H1 (cell line): ENCODE measurements at regions not wholly inside any gene's neighbourhood (a gene's known extent, or its start where the extent isn't known, plus 50 kb on each side); places are given as distances from the start of the nearest gene placed in this dataset.

Experiments used
- CTCF ChIA-PET: fragments of 300-600 bp; sonication (Branson Sonifier 250); formaldehyde crosslinking; loops from one replicate; lab custom pipeline; 2021; ENCODE audit not compliant: partially characterized antibody; lab: Charles Lee
- POLR2A ChIA-PET: fragments of 300-600 bp; sonication (Branson Sonifier 250); formaldehyde crosslinking; loops from one replicate; lab custom pipeline; 2021; ENCODE audit warnings: inconsistent platforms; ENCODE audit not compliant: partially characterized antibody; lab: Charles Lee
- DNase-seq, 2 experiments: peaks; one replicate each; pipeline versions ENCODE4 v3.0.0 to v3.0.0-alpha.2; 2010 to 2022; ENCODE audit warnings: low spot score in 2 of 2, low read depth in 1 of 2, mixed read lengths in 1 of 2
- FAIRE-seq: peaks from 2 replicates; lab custom pipeline; 2011; peaks lifted over from hg19 to GRCh38; lab: Jason Lieb, UNC
- H2AFZ ChIP-seq: 2 replicates; pipeline ENCODE4 v1.8.1; 2012; ENCODE audit warnings: low read length, inconsistent platforms
- H2AK5ac ChIP-seq: 2 replicates; pipeline ENCODE4 v1.6.1; 2013; ENCODE audit warnings: low read depth, low read length
- H2BK120ac ChIP-seq: replicated peaks from 2 replicates; pipeline ENCODE3; 2013; ENCODE audit warnings: low read depth, low read length, inconsistent platforms
- H2BK12ac ChIP-seq: 2 replicates; pipeline ENCODE4 v1.6.1; 2013; ENCODE audit warnings: low read depth, low read length
- H2BK15ac ChIP-seq: 2 replicates; pipeline ENCODE4 v1.6.1; 2013; ENCODE audit warnings: low read length
- H2BK20ac ChIP-seq: 2 replicates; pipeline ENCODE4 v1.6.1; 2013; ENCODE audit warnings: low read length
- H2BK5ac ChIP-seq: 2 replicates; pipeline ENCODE4 v1.6.1; 2013; ENCODE audit warnings: low read depth, low read length
- H3K14ac ChIP-seq: 2 replicates; pipeline ENCODE4 v1.6.1; 2013; ENCODE audit warnings: inconsistent platforms; ENCODE audit not compliant: insufficient read length
- H3K18ac ChIP-seq: 2 replicates; pipeline ENCODE4 v1.6.1; 2013; ENCODE audit warnings: low read length; ENCODE audit errors: extremely low read depth
- H3K23ac ChIP-seq: 2 replicates; pipeline ENCODE4 v1.6.1; 2013; ENCODE audit warnings: inconsistent platforms; ENCODE audit not compliant: insufficient read length
- H3K23me2 ChIP-seq: 2 replicates; pipeline ENCODE4 v1.6.1; 2013; ENCODE audit warnings: low read depth, low read length
- H3K27ac ChIP-seq: 2 replicates; pipeline ENCODE4 v1.6.1; 2011; ENCODE audit warnings: low read depth, low read length, inconsistent platforms
- H3K27me3 ChIP-seq, 4 experiments: replicated peaks in 1 of 4; 1 replicate in 1 of 4; 2 replicates in 3 of 4; pipeline versions ENCODE4 v1.6.1 to v1.8.1; 2011 to 2013; ENCODE audit warnings: low read length in 3 of 4, mild to moderate bottlenecking in 3 of 4, inconsistent platforms in 2 of 4, mixed read lengths in 2 of 4, moderate library complexity in 1 of 4; ENCODE audit not compliant: control insufficient read depth in 3 of 4, insufficient read depth in 3 of 4; ENCODE audit errors: extremely low read depth in 1 of 4
- H3K36me3 ChIP-seq, 4 experiments: 2 replicates each; pipeline versions ENCODE4 v1.6.1 to v1.8.1; 2011 to 2013; ENCODE audit warnings: mild to moderate bottlenecking in 4 of 4, low read length in 3 of 4, moderate library complexity in 2 of 4, control low read depth in 1 of 4, inconsistent platforms in 1 of 4; ENCODE audit not compliant: insufficient read depth in 4 of 4, control insufficient read depth in 2 of 4
- H3K4ac ChIP-seq: replicated peaks from 2 replicates; pipeline ENCODE3; 2013; ENCODE audit warnings: low read length, low read depth, mixed read lengths, inconsistent platforms; ENCODE audit not compliant: insufficient read length
- H3K4me1 ChIP-seq, 4 experiments: replicated peaks in 1 of 4; 1 replicate in 1 of 4; 2 replicates in 3 of 4; pipeline versions ENCODE4 v1.6.1 to v1.8.1; 2011 to 2013; ENCODE audit warnings: low read length in 3 of 4, inconsistent platforms in 2 of 4, mixed read lengths in 1 of 4; ENCODE audit not compliant: insufficient read depth in 4 of 4, control insufficient read depth in 3 of 4
- H3K4me2 ChIP-seq, 2 experiments: 2 replicates each; pipeline versions ENCODE4 v1.6.1 to v1.8.1; 2011 to 2013; ENCODE audit warnings: low read depth in 2 of 2, low read length in 2 of 2, control low read depth in 1 of 2, inconsistent platforms in 1 of 2, mild to moderate bottlenecking in 1 of 2; ENCODE audit not compliant: insufficient read depth in 1 of 2
- H3K4me3 ChIP-seq, 4 experiments: fragments of 200-600, 300-600 bp in 1 of 4; sonication (generic), shearing (Covaris generic), sonication (Bioruptor Twin) in 1 of 4; 2 replicates each; pipeline versions ENCODE4 v1.5.1 to v1.8.1; 2011 to 2016; ENCODE audit warnings: low read length in 4 of 4, low read depth in 3 of 4, control low read depth in 2 of 4, inconsistent platforms in 2 of 4, mild to moderate bottlenecking in 2 of 4, mixed read lengths in 1 of 4, moderate library complexity in 1 of 4; ENCODE audit not compliant: insufficient read depth in 2 of 4; ENCODE audit errors: extremely low read depth in 1 of 4
- H3K56ac ChIP-seq: replicated peaks from 2 replicates; pipeline ENCODE3; 2013; ENCODE audit warnings: low read depth, mild to moderate bottlenecking, mixed read lengths, low read length, inconsistent platforms; ENCODE audit not compliant: insufficient read length
- H3K79me1 ChIP-seq: 2 replicates; pipeline ENCODE4 v1.6.1; 2013; ENCODE audit warnings: low read depth, low read length, control low read depth
- H3K79me2 ChIP-seq, 2 experiments: 2 replicates each; pipeline versions ENCODE4 v1.6.1 to v1.8.1; 2012 to 2013; ENCODE audit warnings: low read length in 2 of 2, mild to moderate bottlenecking in 2 of 2, inconsistent platforms in 1 of 2; ENCODE audit not compliant: insufficient read depth in 2 of 2, control insufficient read depth in 1 of 2
- H3K9ac ChIP-seq, 4 experiments: replicated peaks in 1 of 4; 1 replicate in 1 of 4; 2 replicates in 3 of 4; pipeline versions ENCODE4 v1.6.1 to v1.8.1; 2011 to 2013; ENCODE audit warnings: low read depth in 3 of 4, low read length in 3 of 4, control low read depth in 2 of 4, mild to moderate bottlenecking in 2 of 4, moderate library complexity in 2 of 4, inconsistent platforms in 1 of 4; ENCODE audit errors: extremely low read depth in 1 of 4
- H3K9me3 ChIP-seq, 2 experiments: 2 replicates each; pipeline versions ENCODE4 v1.6.1 to v1.8.1; 2012 to 2013; ENCODE audit warnings: mild to moderate bottlenecking in 2 of 2, moderate library complexity in 2 of 2, control low read depth in 1 of 2, inconsistent platforms in 1 of 2, low read depth in 1 of 2, low read length in 1 of 2, mixed read lengths in 1 of 2; ENCODE audit not compliant: insufficient read depth in 2 of 2
- H4K20me1 ChIP-seq, 2 experiments: replicated peaks in 1 of 2; 2 replicates each; pipeline versions ENCODE3 to v1.8.1; 2011 to 2013; ENCODE audit warnings: inconsistent platforms in 2 of 2, low read length in 2 of 2, mild to moderate bottlenecking in 1 of 2; ENCODE audit not compliant: insufficient read depth in 2 of 2, control insufficient read depth in 1 of 2
- H4K5ac ChIP-seq: 2 replicates; pipeline ENCODE4 v1.6.1; 2013; ENCODE audit warnings: low read length, low read depth, mixed read lengths, inconsistent platforms; ENCODE audit not compliant: insufficient read length
- H4K8ac ChIP-seq: 2 replicates; pipeline ENCODE4 v1.8.0; 2013; ENCODE audit warnings: mild to moderate bottlenecking, moderate library complexity, low read length, inconsistent platforms; ENCODE audit not compliant: insufficient read depth; ENCODE audit errors: extremely low read depth
- H4K91ac ChIP-seq: replicated peaks from 2 replicates; pipeline ENCODE3; 2013; ENCODE audit warnings: low read length, mixed read lengths, inconsistent platforms; ENCODE audit not compliant: insufficient read length
- SIN3A ChIP-seq, 2 experiments: IDR thresholded peaks in 1 of 2; conservative IDR thresholded peaks in 1 of 2; 2 replicates each; pipeline ENCODE4 v1.6.1; 2011 to 2012; ENCODE audit warnings: low read length in 2 of 2, improper control_type of control experiment in 1 of 2, low read depth in 1 of 2, mild to moderate bottlenecking in 1 of 2
- WGBS, 2 experiments: shearing (Covaris generic) in 1 of 2; methylation state at CpG; one replicate each; pipeline versions ENCODE4 v1.1.6 to v1.1.7; 2013 to 2015; ENCODE audit warnings: low lambda C conversion rate in 2 of 2, mixed read lengths in 2 of 2, inconsistent platforms in 1 of 2, low coverage in 1 of 2, missing lambda C conversion rate in 1 of 2; ENCODE audit not compliant: insufficient replicate concordance in 2 of 2, insufficient coverage in 1 of 2, insufficient read length in 1 of 2; ENCODE audit errors: extremely low coverage in 1 of 2, missing lambda C conversion rate in 1 of 2; 5-methylcytosine and 5-hydroxymethylcytosine counted together

DNA sequence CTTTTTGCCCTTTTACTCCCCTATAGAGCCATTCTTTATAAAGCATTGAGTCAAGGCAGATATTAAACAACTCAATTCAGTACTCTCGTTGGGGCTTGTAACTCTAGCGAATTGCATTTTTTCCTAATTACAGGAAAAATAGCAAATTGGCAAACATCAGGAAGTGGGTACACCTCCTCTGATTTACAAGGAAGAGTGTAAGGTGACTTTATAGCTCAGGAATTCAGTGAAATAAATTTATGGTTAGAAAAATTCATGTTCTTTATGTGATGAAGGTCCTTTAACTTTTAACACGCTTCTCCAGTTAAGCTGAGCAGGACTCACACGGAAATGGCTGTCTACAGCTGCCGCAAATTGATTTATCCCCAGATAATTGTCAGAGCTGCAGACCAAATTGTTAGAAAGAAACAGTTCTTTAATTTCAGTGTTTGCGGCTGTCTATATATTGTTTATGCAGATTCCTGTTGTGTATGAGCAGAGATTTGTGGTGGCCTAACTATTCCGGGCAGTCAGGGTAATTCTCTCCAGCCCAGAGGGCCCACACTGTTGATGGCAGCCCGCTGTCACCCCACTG lies 151.1 kb upstream of the MKI67 start:
- ChIA-PET CTCF (interaction anchor here (1.3 to 5.0 kb wide), 2 partner anchors 9 to 10 kb away, joined by 3 to 17 read pairs; no protein-coding TSS in a partner anchor), POLR2A (no interaction called here)
- H3K9ac ChIP-seq = no peak overlapping the region
- no peak overlapping the region for H2BK12ac ChIP-seq
- H4K20me1 ChIP-seq = peaks cover 0 to 2% of the 10 kb centered on the region in 2 experiments
- no peak overlapping the region for H2BK5ac ChIP-seq
- no peak overlapping the region for H3K56ac ChIP-seq
- H3K9me3 ChIP-seq = no peaks in the 10 kb centered on the region
- DNase-seq (no peak), FAIRE-seq (no peak)
- no peak overlapping the region for H2AFZ ChIP-seq
- H4K8ac ChIP-seq = no peak overlapping the region
- H4K5ac ChIP-seq = no peak overlapping the region
- no peak overlapping the region for H3K18ac ChIP-seq
- no peak overlapping the region for H2AK5ac ChIP-seq
- no peak overlapping the region for H3K14ac ChIP-seq
- H4K91ac ChIP-seq = no peak overlapping the region
- H3K23ac ChIP-seq = no peak overlapping the region
- no peaks in the 10 kb centered on the region for H3K79me1 ChIP-seq
- H2BK120ac ChIP-seq = no peak overlapping the region
- WGBS, 2 experiments = 94% methylated on average over 8 of the region's 8 CpGs; no CpG with 5 or more reads in 1 of the 2 experiments
- H2BK20ac ChIP-seq = no peak overlapping the region
- H3K4me3 ChIP-seq = no peak overlapping the region
- H3K36me3 ChIP-seq = no peaks in the 10 kb centered on the region
- H3K79me2 ChIP-seq = no peaks in the 10 kb centered on the region
- H3K23me2 ChIP-seq = no peaks in the 10 kb centered on the region
- no peak overlapping the region for H3K4ac ChIP-seq
- no peaks in the 10 kb centered on the region; a peak in 1 of 7 replicates for H3K27me3 ChIP-seq
- H3K4me2 ChIP-seq = no peak overlapping the region
- no peak for TF ChIP-seq SIN3A (conservative IDR thresholded peaks at IDR 0.05 in 1 of 2, IDR thresholded peaks at IDR 0.05 in 1 of 2; ENCODE audit: low read depth in 1 of 2, low read length in 2 of 2)
- H3K4me1 ChIP-seq = peaks cover 0 to 3% (median 0%) of the 10 kb centered on the region in 4 experiments; a peak in 1 of 7 replicates
- no peak overlapping the region for H2BK15ac ChIP-seq
- H3K27ac ChIP-seq = no peak overlapping the region
